ENCODE measurements at regions not wholly inside any gene's neighbourhood (a gene's known extent, or its start where the extent isn't known, plus 50 kb on each side); places are given as distances from the start of the nearest gene placed in this dataset.

GRCh38 chr18:67717800-67718199, 201.3 kb upstream of the DSEL start:
- TF ChIP-seq TAF1 (IDR thresholded peaks at IDR 0.05; ENCODE audit: low read depth) = no peak
- TF ChIP-seq TCF12 (IDR thresholded peaks at IDR 0.05; ENCODE audit: low read depth) = no peak
- TF ChIP-seq, protein P1, sequence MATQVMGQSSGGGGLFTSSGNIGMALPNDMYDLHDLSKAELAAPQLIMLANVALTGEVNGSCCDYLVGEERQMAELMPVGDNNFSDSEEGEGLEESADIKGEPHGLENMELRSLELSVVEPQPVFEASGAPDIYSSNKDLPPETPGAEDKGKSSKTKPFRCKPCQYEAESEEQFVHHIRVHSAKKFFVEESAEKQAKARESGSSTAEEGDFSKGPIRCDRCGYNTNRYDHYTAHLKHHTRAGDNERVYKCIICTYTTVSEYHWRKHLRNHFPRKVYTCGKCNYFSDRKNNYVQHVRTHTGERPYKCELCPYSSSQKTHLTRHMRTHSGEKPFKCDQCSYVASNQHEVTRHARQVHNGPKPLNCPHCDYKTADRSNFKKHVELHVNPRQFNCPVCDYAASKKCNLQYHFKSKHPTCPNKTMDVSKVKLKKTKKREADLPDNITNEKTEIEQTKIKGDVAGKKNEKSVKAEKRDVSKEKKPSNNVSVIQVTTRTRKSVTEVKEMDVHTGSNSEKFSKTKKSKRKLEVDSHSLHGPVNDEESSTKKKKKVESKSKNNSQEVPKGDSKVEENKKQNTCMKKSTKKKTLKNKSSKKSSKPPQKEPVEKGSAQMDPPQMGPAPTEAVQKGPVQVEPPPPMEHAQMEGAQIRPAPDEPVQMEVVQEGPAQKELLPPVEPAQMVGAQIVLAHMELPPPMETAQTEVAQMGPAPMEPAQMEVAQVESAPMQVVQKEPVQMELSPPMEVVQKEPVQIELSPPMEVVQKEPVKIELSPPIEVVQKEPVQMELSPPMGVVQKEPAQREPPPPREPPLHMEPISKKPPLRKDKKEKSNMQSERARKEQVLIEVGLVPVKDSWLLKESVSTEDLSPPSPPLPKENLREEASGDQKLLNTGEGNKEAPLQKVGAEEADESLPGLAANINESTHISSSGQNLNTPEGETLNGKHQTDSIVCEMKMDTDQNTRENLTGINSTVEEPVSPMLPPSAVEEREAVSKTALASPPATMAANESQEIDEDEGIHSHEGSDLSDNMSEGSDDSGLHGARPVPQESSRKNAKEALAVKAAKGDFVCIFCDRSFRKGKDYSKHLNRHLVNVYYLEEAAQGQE (IDR thresholded peaks at IDR 0.05; ENCODE audit: low read depth) = no peak
- no peak for TF ChIP-seq TEAD4 (IDR thresholded peaks at IDR 0.05)
- no peak for TF ChIP-seq EP300 (IDR thresholded peaks at IDR 0.05; ENCODE audit: borderline replicate concordance)
- TF ChIP-seq NFIC (IDR thresholded peaks at IDR 0.05) = no peak
- no peak for TF ChIP-seq FOXM1 (IDR thresholded peaks at IDR 0.05; ENCODE audit: borderline replicate concordance, low read depth)
- no peak for TF ChIP-seq RAD21 (IDR thresholded peaks at IDR 0.05; ENCODE audit: low read depth)
- no peak for TF ChIP-seq CREB1 (IDR thresholded peaks at IDR 0.05; ENCODE audit: low read depth)
- no peak for TF ChIP-seq CEBPB (IDR thresholded peaks at IDR 0.05)
- no peak for TF ChIP-seq MAX (IDR thresholded peaks at IDR 0.05)
- TF ChIP-seq YY1 (IDR thresholded peaks at IDR 0.05; ENCODE audit: low read depth) = no peak
- no peak for TF ChIP-seq ZBTB7A (IDR thresholded peaks at IDR 0.05; ENCODE audit: low read depth)
- TF ChIP-seq, protein P2, sequence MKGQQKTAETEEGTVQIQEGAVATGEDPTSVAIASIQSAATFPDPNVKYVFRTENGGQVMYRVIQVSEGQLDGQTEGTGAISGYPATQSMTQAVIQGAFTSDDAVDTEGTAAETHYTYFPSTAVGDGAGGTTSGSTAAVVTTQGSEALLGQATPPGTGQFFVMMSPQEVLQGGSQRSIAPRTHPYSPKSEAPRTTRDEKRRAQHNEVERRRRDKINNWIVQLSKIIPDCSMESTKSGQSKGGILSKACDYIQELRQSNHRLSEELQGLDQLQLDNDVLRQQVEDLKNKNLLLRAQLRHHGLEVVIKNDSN (IDR thresholded peaks at IDR 0.05) = no peak
- no peak for TF ChIP-seq EGR1 (IDR thresholded peaks at IDR 0.05)

- no peak for TF ChIP-seq EGR1 (IDR thresholded peaks at IDR 0.05)
- no peak for TF ChIP-seq EP300 (IDR thresholded peaks at IDR 0.05; ENCODE audit: borderline replicate concordance)
- TF ChIP-seq MAX (IDR thresholded peaks at IDR 0.05) = no peak
- TF ChIP-seq CEBPB (IDR thresholded peaks at IDR 0.05) = no peak
- TF ChIP-seq, protein P2 (IDR thresholded peaks at IDR 0.05) = no peak
- TF ChIP-seq, protein P1 (IDR thresholded peaks at IDR 0.05; ENCODE audit: low read depth) = no peak
- no peak for TF ChIP-seq RAD21 (IDR thresholded peaks at IDR 0.05; ENCODE audit: low read depth)
These were observed 199.0 kb upstream of the DSEL start for GRCh38 chr18:67715567-67715966.

DNA sequence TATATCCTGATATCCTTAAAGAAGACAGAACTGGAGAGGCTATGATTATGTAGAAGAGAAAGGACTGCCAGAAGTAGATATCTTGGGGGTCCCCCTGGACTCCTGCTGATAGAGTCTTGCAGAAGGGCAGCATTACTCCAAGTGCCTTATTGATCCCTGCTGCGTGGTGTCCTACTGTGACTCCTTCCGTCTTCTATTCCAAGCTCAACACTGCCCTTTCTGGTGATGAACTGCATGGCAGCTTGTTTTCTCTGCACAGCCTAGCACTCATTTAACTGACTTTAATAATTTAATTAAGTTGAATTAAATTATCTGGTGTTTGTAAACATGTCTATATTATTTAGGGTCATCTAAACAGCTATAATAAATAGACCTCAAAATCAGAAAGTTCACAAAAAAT, 194.1 kb upstream of the DSEL start:
- no peak for TF ChIP-seq CEBPB (IDR thresholded peaks at IDR 0.05)
- peak; percentile 62 for TF ChIP-seq RAD21 (IDR thresholded peaks at IDR 0.05; ENCODE audit: low read depth)
- TF ChIP-seq, protein P2 (IDR thresholded peaks at IDR 0.05) = no peak
- TF ChIP-seq MAX (IDR thresholded peaks at IDR 0.05) = no peak

DNA sequence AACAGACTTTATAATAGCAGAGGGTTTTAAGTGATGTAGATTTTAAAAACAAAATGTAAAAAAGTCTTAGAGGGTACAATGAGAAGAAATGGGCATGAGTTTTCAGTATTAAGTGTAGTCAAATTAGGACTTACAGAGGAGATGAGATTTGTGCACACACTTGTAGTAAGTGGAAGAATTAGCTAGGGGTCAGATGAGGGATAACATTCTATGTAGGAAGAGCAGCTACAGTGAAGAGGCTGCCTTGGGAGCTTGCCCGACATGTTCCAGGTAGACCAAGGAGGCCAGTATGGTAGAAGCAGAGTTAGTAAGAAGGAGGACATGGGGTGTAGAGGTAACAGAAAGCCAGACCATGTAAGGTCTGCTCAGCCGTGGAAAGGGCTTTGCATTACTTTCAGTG, 189.2 kb upstream of the DSEL start:
- TF ChIP-seq CREB1 (IDR thresholded peaks at IDR 0.05; ENCODE audit: low read depth) (no peak), RAD21 (IDR thresholded peaks at IDR 0.05; ENCODE audit: low read depth) (no peak), TEAD4 (IDR thresholded peaks at IDR 0.05) (no peak), EP300 (IDR thresholded peaks at IDR 0.05; ENCODE audit: borderline replicate concordance) (no peak), FOXM1 (IDR thresholded peaks at IDR 0.05; ENCODE audit: borderline replicate concordance, low read depth) (no peak)
- TF ChIP-seq, protein P1 (IDR thresholded peaks at IDR 0.05; ENCODE audit: low read depth) = no peak

DNA sequence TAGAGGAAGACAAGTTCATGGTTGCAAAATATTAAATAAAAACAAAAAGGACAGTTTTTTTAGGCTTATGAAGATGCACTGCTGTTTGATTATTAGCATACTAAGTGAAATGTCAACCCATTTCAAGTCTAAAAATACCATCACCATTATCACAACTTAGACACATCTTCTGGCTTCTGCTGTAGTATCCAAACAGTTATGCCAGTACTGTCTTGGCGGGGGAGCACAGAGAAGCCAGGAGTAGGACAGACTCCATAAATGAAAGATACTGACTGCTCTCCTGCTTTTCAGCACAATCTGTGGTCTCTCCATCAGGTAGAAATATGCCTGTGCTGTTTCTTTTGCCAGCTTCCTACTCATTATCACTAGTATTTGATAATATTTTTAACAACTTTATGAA, 179.2 kb upstream of the DSEL start:
- no peak for TF ChIP-seq TCF12 (IDR thresholded peaks at IDR 0.05; ENCODE audit: low read depth)
- TF ChIP-seq CREB1 (IDR thresholded peaks at IDR 0.05; ENCODE audit: low read depth) = no peak
- TF ChIP-seq EP300 (IDR thresholded peaks at IDR 0.05; ENCODE audit: borderline replicate concordance) = no peak
- TF ChIP-seq, protein P1 (IDR thresholded peaks at IDR 0.05; ENCODE audit: low read depth) = no peak
- no peak for TF ChIP-seq ZBTB7A (IDR thresholded peaks at IDR 0.05; ENCODE audit: low read depth)
- no peak for TF ChIP-seq RAD21 (IDR thresholded peaks at IDR 0.05; ENCODE audit: low read depth)
- no peak for TF ChIP-seq NFIC (IDR thresholded peaks at IDR 0.05)
- no peak for TF ChIP-seq CEBPB (IDR thresholded peaks at IDR 0.05)
- no peak for TF ChIP-seq EGR1 (IDR thresholded peaks at IDR 0.05)
- TF ChIP-seq MAX (IDR thresholded peaks at IDR 0.05) = no peak

All from Ishikawa (cell line).